GM18508 (cell line): ENCODE measurements at regions not wholly inside any gene's neighbourhood (a gene's known extent, or its start where the extent isn't known, plus 50 kb on each side); places are given as distances from the start of the nearest gene placed in this dataset.

Experiments used
- ATAC-seq: cut with Tn5 transposase; IDR thresholded peaks from one replicate; pipeline ENCODE4 v1.9.1; 2021; ENCODE audit warnings: moderate number of reproducible peaks; ENCODE audit not compliant: insufficient read depth, unreplicated experiment

DNA sequence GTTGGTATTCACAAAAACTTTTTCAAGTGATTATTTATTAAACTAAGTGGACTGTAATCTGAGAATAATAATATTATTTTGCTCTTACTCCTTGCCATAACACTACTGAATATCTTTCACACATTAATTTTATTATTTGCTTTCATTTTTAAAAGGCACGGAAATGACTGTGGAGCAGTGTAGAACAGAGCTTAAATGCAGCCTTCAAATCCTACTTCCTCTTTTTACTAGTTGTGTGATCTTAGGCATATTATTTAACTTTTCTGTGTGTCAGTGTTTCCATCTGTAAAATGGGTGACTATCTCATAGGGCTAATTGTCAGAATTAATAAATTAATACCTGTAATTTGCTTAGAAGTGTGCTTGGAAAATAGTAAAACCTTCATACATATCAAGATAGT lies 55.5 kb upstream of the SLC8A1 start:
- peak; percentile 70 for ATAC-seq

DNA sequence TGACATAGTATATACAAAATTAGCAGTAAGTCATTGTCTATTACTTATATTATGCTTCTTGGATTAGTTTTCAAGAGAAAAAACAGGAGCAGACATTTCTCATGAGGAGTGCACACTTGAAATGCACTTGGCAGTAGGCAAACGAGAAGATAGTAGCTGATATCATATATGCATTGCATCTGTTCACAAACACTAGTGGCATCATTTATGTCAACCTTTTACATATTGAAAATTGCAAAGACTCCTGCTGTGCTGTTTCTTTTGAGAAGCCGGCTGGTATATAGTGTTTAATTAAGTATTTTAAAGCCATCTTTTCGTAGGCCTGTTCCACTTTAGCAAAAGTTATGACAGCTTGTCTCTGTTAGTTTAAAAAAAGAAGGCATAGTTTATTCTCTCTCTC lies 58.4 kb upstream of the SLC8A1 start:
- ATAC-seq: no peak

DNA sequence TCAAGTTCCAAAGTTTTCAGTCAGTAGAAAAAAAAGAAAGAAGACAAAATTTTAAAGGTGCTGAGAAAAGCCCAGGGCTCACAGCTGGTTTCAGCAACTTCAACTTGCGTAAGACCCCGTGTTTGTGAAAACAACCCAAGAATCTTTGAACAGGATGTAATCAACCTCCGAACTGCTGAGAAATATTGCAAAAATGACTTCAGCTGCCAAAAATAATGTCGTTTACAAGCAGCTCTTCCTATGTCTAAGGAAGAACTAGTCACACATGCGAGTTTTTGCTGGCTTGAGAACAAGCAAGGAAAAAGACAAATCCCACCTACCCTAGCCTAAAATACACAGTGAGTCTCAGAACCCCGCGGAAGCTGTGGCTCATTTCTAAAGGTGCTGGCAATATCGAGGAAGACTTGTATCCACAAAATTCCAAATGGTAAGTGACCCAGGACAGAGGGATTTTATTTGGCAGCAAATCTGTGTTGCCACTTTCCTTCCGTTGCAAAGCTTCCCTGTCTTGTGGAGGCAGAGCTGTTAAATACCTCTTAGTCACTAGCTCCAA lies 59.8 kb upstream of the SLC8A1 start:
- ATAC-seq: no peak

DNA sequence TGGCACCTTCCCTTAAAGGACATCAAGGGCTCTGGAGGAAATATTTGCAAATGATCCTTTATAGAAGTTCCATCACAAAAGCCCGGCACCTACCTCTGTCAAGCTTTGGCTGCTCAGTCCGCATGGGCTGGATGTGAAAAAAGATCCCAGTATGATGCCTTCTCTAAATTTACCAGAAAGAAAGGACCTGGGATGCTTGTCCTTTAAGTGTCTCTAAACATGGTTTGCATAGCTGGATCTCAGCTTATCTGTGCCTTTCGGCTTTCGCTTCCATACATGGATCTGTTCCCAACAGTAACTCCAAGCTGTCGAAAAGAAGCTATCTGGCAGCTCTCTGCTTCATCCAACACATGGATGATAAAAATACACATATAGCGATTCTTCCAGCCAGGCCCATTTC lies 60.4 kb upstream of the SLC8A1 start:
- no peak for ATAC-seq

DNA sequence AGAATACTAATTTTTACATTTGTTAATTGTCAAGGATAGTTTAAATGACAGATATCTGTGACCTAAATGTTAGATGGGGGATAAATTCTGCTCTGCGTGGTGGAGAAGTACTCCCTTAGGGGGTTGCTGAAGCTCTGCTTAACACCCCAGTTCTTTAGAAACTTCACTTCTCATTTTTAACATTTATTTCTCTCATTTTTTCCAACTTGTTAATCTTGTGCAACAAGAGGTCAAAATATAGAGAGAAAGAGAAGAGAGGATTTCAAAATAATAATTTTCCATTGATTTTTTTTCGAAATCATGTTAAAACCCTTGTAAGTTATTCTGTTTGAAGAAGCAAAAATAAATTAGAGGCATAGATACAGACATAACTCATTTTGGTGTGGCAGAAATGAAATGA lies 61.3 kb upstream of the SLC8A1 start:
- ATAC-seq: no peak

DNA sequence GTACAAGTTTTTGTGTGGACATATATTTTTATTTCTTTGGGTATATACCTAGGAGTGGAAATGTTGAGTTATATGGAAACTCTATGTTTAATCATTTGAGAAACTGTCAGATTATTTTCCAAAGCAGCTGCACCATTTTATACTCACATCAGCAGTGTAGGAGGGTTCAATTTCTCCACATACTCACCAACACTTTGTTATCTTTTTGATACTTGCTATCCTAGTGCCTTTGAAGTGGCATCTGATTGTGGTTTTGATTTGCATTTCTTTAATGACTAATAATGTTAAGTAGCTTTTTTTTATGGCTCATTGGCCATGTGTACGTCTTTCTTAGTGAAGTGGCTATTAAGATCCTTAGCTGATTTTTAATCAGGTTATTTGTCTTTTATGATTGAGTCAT lies 64.7 kb upstream of the SLC8A1 start:
- ATAC-seq: no peak

DNA sequence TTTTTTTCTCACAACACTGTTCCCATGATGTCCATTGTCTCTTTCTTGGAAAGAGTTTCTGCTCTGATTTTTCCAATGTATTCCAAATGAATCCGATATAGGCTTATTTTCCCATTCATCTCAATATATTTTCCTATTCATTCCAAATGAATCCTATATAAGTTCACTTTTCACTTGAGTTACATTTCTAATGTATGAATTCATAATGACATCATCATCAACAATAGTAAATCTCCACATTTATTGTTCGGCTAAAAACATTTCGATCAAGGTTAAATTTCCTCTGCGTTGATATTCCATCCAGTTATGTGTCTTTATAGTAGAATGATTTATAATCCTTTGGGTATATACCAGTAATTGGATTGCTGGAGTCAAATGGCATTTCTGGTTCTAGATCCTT lies 76.7 kb upstream of the SLC8A1 start:
- ATAC-seq: no peak

DNA sequence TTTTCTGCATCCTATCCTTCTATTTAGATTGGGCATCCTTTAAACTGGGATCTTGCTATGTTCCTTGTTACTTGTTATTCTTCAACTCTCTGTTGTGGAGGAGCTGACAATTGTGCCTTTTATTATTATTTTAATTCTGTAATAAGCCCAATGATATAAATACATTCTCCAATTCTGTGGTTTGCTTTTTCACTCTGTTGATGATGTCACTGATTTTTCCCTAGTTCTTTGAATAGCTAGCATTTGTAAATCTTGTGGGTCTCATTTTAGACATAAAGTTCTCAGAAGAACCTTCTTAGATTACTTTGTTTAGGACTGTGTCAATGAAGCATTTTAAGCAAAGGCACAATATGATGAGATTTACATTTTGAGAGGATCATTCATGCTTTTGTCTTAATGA lies 79.5 kb upstream of the SLC8A1 start:
- no peak for ATAC-seq

DNA sequence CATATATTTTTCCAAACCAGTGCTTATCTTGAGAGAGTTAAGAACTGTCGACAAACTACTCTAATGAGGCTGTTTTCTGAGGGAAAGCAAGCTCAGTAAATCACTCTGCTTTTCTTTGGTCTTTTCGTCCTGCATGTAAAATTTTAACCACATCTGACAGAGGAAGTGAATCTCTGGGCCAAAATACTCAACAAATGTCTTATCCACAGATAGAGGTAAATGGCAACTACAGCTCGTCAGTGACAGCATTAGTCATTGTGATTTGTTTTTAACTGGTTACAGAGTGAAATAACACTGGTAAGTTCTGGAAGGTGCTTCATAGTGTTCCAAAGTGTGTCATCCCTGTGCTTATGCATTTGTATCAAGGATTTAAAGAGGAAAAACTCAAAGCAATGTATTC lies 82.6 kb upstream of the SLC8A1 start:
- ATAC-seq: no peak

DNA sequence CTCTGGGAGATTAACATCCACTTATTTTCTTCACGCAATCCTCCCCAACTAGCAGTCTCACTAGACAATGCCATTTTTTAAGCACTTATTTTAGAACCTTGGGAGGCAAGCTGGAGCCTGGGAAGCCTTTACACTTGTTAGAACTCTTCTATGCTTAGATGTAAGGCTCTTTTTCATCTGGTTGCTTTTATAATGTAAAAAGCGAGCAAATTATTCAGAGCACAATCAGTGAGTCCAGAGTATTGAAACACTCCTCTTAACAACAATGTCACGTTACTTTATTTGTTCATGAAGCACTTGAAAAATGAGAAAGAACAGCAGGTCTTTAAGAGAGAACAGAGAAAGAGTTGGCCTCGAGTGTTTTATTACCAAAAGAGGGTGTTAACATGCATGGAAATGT lies 84.1 kb upstream of the SLC8A1 start:
- ATAC-seq: no peak

DNA sequence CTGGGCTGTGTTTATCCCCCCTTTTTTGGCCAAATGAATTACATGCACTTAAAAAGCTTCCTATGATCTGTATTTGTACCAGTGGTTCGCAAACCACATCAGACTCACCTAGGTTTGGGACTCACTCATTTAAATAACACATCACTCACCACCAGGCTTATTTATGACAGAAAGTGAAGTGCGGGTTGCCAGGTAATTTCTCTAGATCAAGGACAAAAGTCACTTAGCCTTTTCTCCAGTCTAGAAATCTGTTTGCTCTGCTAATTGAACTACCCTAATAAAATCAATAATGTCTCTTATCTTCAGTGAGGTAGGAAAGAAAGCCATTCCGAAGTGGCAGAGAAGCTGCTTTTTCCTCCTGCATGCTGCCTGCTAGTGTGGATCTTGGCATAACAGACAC lies 88.1 kb upstream of the SLC8A1 start:
- ATAC-seq: no peak

DNA sequence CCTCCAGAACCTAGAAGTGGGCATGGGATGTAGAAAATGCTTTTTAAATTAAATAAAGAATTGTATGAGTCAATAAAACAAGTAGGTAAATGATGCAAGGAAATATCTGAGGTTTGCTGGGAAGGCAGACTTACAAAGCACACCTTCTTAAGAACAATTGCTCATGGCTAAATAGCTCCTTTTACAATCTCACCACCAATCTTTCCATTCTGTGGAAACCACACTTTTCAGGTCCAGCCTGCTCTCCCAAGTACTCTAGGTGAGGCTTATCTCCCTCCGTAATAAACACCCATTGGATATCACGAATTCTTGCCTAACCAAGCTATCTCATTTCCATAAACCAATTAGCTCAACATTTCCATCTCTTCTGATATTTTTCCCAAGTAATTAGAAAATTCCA lies 91.5 kb upstream of the SLC8A1 start:
- no peak for ATAC-seq

DNA sequence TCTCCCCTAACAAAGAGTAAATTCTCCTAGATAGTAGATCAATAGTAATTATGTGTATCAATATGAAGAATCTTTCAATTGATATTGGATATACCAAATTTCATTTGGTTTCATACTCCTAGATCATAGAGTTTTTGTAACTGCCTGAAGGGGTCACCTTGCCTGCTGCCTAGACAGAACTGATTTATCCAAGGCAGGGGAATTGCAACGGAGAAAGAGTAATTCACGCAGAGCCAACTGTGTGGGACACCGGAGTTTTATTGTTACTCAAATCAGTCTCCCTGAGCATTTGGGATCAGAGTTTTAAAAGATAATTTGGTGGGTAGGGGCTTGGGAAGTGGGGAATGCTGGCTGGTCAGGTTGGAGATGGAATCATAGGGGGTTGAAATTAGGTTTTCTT lies 92.2 kb upstream of the SLC8A1 start:
- no peak for ATAC-seq

DNA sequence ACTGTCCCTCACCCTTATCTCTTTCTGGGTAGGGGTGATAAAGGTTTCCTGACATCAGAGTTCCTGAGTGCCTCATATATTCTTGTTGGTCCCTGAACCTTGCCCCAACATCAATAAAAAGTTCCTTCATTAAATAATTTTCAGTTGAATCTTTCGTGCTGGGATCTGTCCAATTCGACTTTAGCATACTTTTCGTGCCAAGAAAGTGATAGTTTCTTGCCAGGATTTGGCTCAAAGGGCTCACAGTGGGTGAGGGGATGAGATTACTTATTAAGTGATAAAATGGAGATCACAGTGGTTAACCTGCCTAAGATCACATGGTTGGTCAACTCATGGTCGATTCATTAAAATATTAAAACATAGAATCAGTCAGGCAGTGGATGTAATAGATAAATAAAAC lies 93.8 kb upstream of the SLC8A1 start:
- ATAC-seq: no peak

DNA sequence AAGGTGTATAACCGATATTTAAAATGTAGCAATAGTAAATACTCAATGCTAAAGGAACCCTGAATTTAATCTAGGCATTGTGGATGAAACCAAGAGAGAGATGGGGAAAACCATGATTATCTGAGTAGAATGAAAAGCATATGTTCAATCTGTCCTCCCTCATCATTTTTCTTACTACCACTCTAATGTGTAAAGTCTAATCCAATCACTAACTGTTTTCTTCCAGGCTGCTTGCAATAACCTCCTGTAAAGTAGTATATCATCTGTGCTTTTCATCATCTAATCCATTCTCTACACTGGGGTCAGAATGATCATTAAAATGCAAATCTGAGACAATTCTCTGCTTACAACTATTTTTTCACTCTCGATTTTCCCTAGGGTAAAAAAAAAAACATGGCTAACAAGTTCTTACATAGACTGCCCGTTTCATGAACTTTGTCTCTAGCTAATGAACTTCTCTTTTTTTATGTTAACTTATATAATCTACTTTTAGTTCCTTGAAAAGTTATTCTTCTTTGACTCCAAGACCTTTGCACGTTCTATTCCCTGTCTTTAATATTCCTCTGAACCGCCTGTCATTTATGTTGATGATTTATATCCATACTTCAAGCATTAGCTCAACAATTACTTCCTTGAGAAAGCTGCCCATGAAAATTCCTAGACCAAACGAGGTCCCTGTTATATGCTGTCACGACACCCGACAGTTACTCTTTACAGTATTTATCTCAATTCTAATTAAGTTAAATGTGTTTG lies 94.7 kb upstream of the SLC8A1 start:
- no peak for ATAC-seq

DNA sequence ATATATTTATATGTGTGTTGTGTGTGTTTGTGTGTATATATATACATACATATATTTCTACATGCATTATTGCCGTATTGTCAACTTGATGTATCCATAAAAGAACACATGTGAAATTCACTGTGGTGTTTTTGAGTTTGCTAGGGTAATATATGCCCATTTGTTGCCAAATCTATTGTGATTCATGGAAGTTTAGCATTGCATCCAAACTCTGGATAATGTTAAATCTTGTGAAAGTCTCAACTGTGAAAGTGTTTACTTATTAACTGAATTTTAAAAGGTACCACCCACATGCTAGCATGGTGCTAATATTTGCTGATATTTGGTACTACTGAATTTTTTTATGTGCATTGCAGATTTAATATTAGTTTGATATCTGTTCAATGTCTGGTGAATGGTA lies 96.6 kb upstream of the SLC8A1 start:
- ATAC-seq: no peak

DNA sequence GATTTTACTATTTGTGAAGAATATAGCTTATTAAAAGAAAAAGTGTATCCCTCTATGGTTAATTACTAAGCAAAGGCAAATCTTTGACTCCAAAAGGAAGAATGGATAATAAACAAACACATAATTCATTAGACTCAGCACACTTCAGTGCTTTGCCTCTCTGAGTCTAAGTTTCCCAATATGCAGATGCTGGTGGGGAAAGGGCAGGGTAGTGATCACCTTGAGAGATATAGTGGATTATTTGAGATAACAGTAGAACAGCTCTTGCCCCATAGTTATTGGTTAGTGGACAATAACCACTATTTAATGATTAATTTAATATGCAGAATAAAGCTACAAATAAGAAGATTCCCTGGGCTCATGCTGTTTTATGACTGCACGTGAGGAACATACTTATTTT lies 98.2 kb upstream of the SLC8A1 start:
- ATAC-seq: no peak

DNA sequence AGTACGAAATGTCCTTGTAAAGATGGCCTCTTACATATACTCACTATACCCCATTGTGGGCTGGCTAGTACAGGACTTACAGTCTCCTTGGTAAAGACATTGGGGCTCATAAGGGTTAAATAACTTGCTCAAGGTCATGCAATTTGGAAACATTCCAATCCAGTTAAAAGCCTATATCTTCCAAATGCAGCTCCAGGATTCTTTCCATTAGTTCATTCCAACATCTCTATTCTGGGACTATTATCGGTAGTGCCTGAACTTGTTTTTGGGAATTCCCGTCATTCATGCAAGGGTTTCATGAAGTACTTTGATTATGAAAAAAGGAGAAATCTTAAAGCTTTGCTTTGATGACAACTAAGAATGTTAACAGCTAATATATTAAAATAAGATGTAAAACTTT lies 99.2 kb upstream of the SLC8A1 start:
- no peak for ATAC-seq

DNA sequence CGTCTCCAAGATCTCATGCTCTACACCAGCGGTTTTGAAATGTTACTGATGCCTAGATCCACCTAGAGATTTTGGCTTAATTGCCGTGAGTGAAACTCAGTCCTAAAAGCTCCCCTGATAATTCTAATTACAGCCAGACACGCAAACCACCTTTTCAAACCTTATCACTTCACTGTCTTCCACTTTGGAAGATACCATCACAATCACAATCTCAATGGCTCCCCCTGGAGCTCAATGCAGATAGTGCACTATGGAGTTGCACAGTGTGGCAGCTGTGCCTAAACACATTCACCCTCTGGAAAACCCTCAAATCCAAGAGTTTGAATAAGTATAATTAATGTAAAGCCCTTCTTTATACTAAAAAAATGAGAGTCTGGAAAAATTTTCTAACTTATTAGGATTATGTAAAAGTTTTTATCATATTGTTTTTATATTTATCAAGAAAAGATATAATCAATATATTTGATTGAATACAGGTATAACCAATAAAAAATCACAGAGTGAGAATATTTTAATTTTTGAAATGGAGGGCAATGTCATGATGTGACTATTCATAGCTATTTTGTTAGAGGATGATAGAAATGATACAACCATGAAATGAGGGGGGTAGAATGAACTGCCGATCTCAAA lies 102.9 kb upstream of the SLC8A1 start:
- peak; percentile 89 for ATAC-seq

DNA sequence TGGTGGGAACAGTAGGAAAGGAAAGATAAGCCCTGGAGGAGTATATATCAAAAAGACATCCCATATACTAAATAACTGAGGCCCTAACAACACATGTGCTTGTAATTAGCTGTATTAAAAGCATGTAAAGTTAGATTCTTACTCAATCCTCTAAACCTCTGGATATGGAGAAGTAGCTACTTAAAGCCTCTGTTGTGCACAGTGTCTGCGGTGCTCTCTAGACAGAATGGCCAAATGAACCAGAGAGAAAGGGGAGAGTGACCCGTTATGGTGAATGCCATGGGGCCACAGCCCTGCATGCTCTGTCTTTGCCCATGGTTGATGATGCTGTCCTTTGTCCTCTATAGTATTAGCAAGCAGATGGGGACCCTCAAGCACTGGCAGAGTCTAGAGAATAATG lies 104.4 kb upstream of the SLC8A1 start:
- ATAC-seq: no peak

DNA sequence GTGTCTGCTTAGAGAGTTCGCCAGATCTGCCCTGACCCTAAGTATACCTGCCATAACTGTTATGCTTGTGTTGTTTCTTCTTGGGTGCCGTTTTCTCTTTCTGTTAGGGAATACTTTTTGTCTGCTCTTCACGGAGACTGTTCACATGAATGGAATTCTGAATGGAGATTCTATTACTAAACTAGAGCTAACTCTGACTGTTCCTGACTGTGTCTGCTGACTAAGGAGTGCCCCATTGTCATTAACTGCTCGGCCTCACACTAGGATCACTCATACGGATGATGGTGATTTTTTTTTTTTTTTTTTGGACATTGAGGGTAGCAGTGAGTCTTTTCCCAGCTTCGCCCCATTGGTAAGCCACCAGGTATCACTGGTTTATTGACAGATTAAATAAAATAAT lies 104.8 kb upstream of the SLC8A1 start:
- ATAC-seq: no peak

DNA sequence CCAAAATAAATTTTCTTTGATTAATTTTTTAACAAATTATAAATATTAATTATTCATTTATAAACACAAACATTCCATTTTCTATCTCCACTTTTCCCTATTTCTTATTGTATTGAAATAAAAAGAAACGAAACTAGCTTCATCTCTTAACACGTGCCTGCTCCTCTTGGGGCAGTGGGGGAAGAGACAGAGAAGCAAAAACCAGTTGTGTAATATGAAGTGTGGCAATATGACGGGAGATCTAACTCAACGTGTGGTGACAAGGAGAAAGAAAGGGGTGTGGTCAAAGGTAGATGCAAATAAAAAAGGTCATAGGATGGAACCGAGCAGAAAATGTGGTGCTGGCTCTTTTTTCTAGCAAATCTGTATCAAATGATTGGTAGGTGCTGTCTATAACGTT lies 106.9 kb upstream of the SLC8A1 start:
- no peak for ATAC-seq
